GM23338 (cell line): ENCODE measurements at regions not wholly inside any gene's neighbourhood (a gene's known extent, or its start where the extent isn't known, plus 50 kb on each side); places are given as distances from the start of the nearest gene placed in this dataset.

Source experiments
- ATAC-seq: fragments of 200-7000 bp; cut with Tn5 transposase; 3 replicates; pipeline ENCODE4 v1.9.1; 2020
- DNase-seq: peaks from one replicate; pipeline ENCODE4 v3.0.0-alpha.2; 2015; ENCODE audit warnings: low spot score
- H2AFZ ChIP-seq: fragments of 200-600 bp; sonication (generic); 2 replicates; pipeline ENCODE4 v1.8.0; 2016; ENCODE audit warnings: antibody characterized with exemption, mild to moderate bottlenecking, moderate library complexity
- H3F3A ChIP-seq: fragments of 200-600 bp; sonication (generic); replicated peaks from 2 replicates; pipeline ENCODE4 v1.8.0; 2017; ENCODE audit warnings: antibody characterized with exemption, mixed run types, low read depth
- H3K27ac ChIP-seq: fragments of 200-600 bp; sonication (generic); 2 replicates; pipeline ENCODE4 v1.6.1; 2016; ENCODE audit warnings: low read depth
- H3K27me3 ChIP-seq: fragments of 200-600 bp; sonication (generic); 2 replicates; pipeline ENCODE4 v1.8.0; 2016; ENCODE audit warnings: mild to moderate bottlenecking, mixed run types, moderate library complexity; ENCODE audit not compliant: insufficient read depth
- H3K36me3 ChIP-seq: fragments of 200-600 bp; sonication (generic); 2 replicates; pipeline ENCODE4 v1.8.0; 2016; ENCODE audit warnings: mild to moderate bottlenecking; ENCODE audit not compliant: insufficient read depth
- H3K4me1 ChIP-seq: fragments of 200-600 bp; sonication (generic); 2 replicates; pipeline ENCODE4 v1.8.0; 2016; ENCODE audit warnings: mild to moderate bottlenecking, moderate library complexity; ENCODE audit not compliant: insufficient read depth
- H3K4me2 ChIP-seq: fragments of 200-600 bp; sonication (generic); 2 replicates; pipeline ENCODE4 v1.7.1; 2017; ENCODE audit warnings: mixed run types
- H3K4me3 ChIP-seq: fragments of 200-600 bp; sonication (generic); 2 replicates; pipeline ENCODE4 v1.6.1; 2016; ENCODE audit warnings: mixed run types
- H3K79me2 ChIP-seq: fragments of 200-600 bp; sonication (generic); replicated peaks from 2 replicates; pipeline ENCODE4 v1.8.0; 2017; ENCODE audit warnings: mild to moderate bottlenecking; ENCODE audit not compliant: insufficient read depth
- H3K9me2 ChIP-seq: fragments of 200-600 bp; sonication (generic); 2 replicates; pipeline ENCODE4 v1.8.0; 2017; ENCODE audit not compliant: insufficient read depth
- H4K20me1 ChIP-seq: fragments of 200-600 bp; sonication (generic); replicated peaks from 2 replicates; pipeline ENCODE4 v1.8.0; 2017; ENCODE audit warnings: mild to moderate bottlenecking; ENCODE audit not compliant: insufficient read depth
- H3K27ac Mint-ChIP-seq: 2 replicates; pipeline ENCODE4 v1.8.0; 2020; ENCODE audit warnings: inconsistent platforms, mild to moderate bottlenecking, moderate library complexity, mixed read lengths
- H3K27me3 Mint-ChIP-seq: 3 replicates; pipeline ENCODE4 v1.8.0; 2022; ENCODE audit warnings: low read depth, mild to moderate bottlenecking, moderate library complexity, mixed read lengths, inconsistent platforms; ENCODE audit not compliant: insufficient read depth, poor library complexity
- H3K36me3 Mint-ChIP-seq: 3 replicates; pipeline ENCODE4 v1.8.0; 2021; ENCODE audit warnings: low read depth, mild to moderate bottlenecking, inconsistent platforms, moderate library complexity, mixed read lengths
- H3K4me1 Mint-ChIP-seq: 3 replicates; pipeline ENCODE4 v1.8.0; 2020; ENCODE audit warnings: mild to moderate bottlenecking, inconsistent platforms, mixed read lengths
- H3K4me3 Mint-ChIP-seq: 3 replicates; pipeline ENCODE4 v1.8.0; 2021; ENCODE audit warnings: moderate library complexity, mild to moderate bottlenecking, inconsistent platforms, mixed read lengths
- H3K9me3 Mint-ChIP-seq: 3 replicates; pipeline ENCODE4 v1.8.0; 2020; ENCODE audit warnings: moderate library complexity, mild to moderate bottlenecking, inconsistent platforms, mixed read lengths
- CREB1 ChIP-seq: fragments of 250-450 bp; sonication (Bioruptor Pico); IDR thresholded peaks from 2 replicates; pipeline ENCODE4 v1.5.0; 2020; ENCODE audit warnings: low read depth, mild to moderate bottlenecking, moderate library complexity
- EZH2 ChIP-seq: fragments of 200-600 bp; sonication (generic); IDR thresholded peaks from one replicate; pipeline ENCODE4 v1.8.0; 2017; ENCODE audit warnings: antibody characterized with exemption, mild to moderate bottlenecking, low read depth; ENCODE audit not compliant: unreplicated experiment
- EZH2phosphoT487 ChIP-seq: fragments of 200-600 bp; sonication (generic); IDR thresholded peaks from one replicate; pipeline ENCODE4 v1.8.1; 2018; ENCODE audit warnings: antibody characterized with exemption; ENCODE audit not compliant: unreplicated experiment
- JUNB ChIP-seq: IDR thresholded peaks from one replicate; pipeline ENCODE4 v1.6.1; 2016; ENCODE audit warnings: antibody characterized with exemption; ENCODE audit not compliant: unreplicated experiment
- NANOG ChIP-seq: IDR thresholded peaks from 2 replicates; pipeline ENCODE4 v1.6.1; 2016; ENCODE audit warnings: antibody characterized with exemption, borderline replicate concordance
- POLR2AphosphoS5 ChIP-seq: IDR thresholded peaks from 2 replicates; pipeline ENCODE4 v1.6.1; 2016; ENCODE audit warnings: antibody characterized with exemption, low read depth
- STAT1 ChIP-seq: IDR thresholded peaks from one replicate; pipeline ENCODE4 v1.6.1; 2016; ENCODE audit warnings: antibody characterized with exemption; ENCODE audit not compliant: unreplicated experiment
- ZNF114 ChIP-seq: fragments of 250-450 bp; sonication (Bioruptor Pico); IDR thresholded peaks from 2 replicates; pipeline ENCODE4 v1.5.0; 2020; ENCODE audit warnings: mild to moderate bottlenecking, moderate library complexity
- ZNF331 ChIP-seq: fragments of 250-450 bp; sonication (Bioruptor Pico); IDR thresholded peaks from 2 replicates; pipeline ENCODE4 v1.5.0; 2020; ENCODE audit warnings: low read depth, mild to moderate bottlenecking, moderate library complexity
- TF ChIP-seq, protein P1 (sequence below): IDR thresholded peaks from 2 replicates; pipeline ENCODE4 v1.6.1; 2016; ENCODE audit warnings: antibody characterized with exemption
- TF ChIP-seq, protein P2 (sequence below): IDR thresholded peaks from one replicate; pipeline ENCODE4 v1.6.1; 2018; ENCODE audit warnings: antibody characterized with exemption; ENCODE audit not compliant: unreplicated experiment
- TF ChIP-seq, protein P3 (sequence below): fragments of 250-450 bp; sonication (Bioruptor Pico); IDR thresholded peaks from 2 replicates; pipeline ENCODE4 v1.5.0; 2020; ENCODE audit warnings: mild to moderate bottlenecking, moderate library complexity
- TF ChIP-seq, protein P4 (sequence below), 2 experiments: fragments of 200-600 bp in 1 of 2; sonication (generic) in 1 of 2; conservative IDR thresholded peaks; 2 replicates each; pipeline versions ENCODE4 v1.5.1 to v1.6.1; 2016 to 2017; ENCODE audit warnings: antibody characterized with exemption in 2 of 2, low read depth in 2 of 2, mild to moderate bottlenecking in 2 of 2, moderate library complexity in 1 of 2

DNA sequence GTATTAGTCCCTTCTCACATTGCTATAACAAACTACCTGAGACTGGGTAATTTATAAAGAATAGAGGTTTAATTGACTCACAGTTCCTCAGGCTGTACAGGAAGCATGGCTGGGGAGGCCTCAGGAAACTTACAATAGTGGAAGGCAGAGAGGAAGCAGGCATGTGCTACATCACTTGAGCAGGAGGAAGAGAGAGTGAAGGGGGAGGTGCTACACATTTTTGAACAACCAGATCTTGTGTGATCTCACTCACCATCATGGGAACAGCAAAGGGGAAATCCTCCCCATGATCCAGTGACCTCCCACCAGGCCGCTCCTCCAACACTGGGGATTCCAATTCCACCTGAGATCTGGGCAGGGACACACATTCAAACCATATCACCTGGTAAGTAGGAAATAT is 630.6 kb downstream of the QKI start:
- Mint-ChIP-seq H3K27ac (no peak overlapping the region), H3K27me3 (peaks cover 2% of the 10 kb centered on the region), H3K4me1 (no peaks in the 10 kb centered on the region), H3K9me3 (peaks cover 14% of the 10 kb centered on the region; the same call in 2 of the 3 replicates), H3K4me3 (no peak overlapping the region), H3K36me3 (peaks cover 10% of the 10 kb centered on the region)
- DNase-seq (no peak), ATAC-seq (no peak)
- no peaks in the 10 kb centered on the region for H4K20me1 ChIP-seq
- no peaks in the 10 kb centered on the region for H3K27me3 ChIP-seq
- no peaks in the 10 kb centered on the region for H3K79me2 ChIP-seq
- H3K9me2 ChIP-seq = peaks cover 4% of the 10 kb centered on the region; the same call in 1 of the 2 replicates
- H3K27ac ChIP-seq = no peak overlapping the region
- no peaks in the 10 kb centered on the region for H3F3A ChIP-seq
- TF ChIP-seq EZH2 (no peak), EZH2phosphoT487 (no peak), JUNB (no peak), ZNF114 (no peak), CREB1 (CRISPR knock-in tag) (no peak), ZNF331 (CRISPR knock-in tag) (no peak), STAT1 (no peak), POLR2AphosphoS5 (no peak), NANOG (no peak)
- TF ChIP-seq, protein P1, sequence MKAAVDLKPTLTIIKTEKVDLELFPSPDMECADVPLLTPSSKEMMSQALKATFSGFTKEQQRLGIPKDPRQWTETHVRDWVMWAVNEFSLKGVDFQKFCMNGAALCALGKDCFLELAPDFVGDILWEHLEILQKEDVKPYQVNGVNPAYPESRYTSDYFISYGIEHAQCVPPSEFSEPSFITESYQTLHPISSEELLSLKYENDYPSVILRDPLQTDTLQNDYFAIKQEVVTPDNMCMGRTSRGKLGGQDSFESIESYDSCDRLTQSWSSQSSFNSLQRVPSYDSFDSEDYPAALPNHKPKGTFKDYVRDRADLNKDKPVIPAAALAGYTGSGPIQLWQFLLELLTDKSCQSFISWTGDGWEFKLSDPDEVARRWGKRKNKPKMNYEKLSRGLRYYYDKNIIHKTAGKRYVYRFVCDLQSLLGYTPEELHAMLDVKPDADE = no peak
- TF ChIP-seq, protein P2, sequence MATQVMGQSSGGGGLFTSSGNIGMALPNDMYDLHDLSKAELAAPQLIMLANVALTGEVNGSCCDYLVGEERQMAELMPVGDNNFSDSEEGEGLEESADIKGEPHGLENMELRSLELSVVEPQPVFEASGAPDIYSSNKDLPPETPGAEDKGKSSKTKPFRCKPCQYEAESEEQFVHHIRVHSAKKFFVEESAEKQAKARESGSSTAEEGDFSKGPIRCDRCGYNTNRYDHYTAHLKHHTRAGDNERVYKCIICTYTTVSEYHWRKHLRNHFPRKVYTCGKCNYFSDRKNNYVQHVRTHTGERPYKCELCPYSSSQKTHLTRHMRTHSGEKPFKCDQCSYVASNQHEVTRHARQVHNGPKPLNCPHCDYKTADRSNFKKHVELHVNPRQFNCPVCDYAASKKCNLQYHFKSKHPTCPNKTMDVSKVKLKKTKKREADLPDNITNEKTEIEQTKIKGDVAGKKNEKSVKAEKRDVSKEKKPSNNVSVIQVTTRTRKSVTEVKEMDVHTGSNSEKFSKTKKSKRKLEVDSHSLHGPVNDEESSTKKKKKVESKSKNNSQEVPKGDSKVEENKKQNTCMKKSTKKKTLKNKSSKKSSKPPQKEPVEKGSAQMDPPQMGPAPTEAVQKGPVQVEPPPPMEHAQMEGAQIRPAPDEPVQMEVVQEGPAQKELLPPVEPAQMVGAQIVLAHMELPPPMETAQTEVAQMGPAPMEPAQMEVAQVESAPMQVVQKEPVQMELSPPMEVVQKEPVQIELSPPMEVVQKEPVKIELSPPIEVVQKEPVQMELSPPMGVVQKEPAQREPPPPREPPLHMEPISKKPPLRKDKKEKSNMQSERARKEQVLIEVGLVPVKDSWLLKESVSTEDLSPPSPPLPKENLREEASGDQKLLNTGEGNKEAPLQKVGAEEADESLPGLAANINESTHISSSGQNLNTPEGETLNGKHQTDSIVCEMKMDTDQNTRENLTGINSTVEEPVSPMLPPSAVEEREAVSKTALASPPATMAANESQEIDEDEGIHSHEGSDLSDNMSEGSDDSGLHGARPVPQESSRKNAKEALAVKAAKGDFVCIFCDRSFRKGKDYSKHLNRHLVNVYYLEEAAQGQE = no peak
- TF ChIP-seq, protein P3, sequence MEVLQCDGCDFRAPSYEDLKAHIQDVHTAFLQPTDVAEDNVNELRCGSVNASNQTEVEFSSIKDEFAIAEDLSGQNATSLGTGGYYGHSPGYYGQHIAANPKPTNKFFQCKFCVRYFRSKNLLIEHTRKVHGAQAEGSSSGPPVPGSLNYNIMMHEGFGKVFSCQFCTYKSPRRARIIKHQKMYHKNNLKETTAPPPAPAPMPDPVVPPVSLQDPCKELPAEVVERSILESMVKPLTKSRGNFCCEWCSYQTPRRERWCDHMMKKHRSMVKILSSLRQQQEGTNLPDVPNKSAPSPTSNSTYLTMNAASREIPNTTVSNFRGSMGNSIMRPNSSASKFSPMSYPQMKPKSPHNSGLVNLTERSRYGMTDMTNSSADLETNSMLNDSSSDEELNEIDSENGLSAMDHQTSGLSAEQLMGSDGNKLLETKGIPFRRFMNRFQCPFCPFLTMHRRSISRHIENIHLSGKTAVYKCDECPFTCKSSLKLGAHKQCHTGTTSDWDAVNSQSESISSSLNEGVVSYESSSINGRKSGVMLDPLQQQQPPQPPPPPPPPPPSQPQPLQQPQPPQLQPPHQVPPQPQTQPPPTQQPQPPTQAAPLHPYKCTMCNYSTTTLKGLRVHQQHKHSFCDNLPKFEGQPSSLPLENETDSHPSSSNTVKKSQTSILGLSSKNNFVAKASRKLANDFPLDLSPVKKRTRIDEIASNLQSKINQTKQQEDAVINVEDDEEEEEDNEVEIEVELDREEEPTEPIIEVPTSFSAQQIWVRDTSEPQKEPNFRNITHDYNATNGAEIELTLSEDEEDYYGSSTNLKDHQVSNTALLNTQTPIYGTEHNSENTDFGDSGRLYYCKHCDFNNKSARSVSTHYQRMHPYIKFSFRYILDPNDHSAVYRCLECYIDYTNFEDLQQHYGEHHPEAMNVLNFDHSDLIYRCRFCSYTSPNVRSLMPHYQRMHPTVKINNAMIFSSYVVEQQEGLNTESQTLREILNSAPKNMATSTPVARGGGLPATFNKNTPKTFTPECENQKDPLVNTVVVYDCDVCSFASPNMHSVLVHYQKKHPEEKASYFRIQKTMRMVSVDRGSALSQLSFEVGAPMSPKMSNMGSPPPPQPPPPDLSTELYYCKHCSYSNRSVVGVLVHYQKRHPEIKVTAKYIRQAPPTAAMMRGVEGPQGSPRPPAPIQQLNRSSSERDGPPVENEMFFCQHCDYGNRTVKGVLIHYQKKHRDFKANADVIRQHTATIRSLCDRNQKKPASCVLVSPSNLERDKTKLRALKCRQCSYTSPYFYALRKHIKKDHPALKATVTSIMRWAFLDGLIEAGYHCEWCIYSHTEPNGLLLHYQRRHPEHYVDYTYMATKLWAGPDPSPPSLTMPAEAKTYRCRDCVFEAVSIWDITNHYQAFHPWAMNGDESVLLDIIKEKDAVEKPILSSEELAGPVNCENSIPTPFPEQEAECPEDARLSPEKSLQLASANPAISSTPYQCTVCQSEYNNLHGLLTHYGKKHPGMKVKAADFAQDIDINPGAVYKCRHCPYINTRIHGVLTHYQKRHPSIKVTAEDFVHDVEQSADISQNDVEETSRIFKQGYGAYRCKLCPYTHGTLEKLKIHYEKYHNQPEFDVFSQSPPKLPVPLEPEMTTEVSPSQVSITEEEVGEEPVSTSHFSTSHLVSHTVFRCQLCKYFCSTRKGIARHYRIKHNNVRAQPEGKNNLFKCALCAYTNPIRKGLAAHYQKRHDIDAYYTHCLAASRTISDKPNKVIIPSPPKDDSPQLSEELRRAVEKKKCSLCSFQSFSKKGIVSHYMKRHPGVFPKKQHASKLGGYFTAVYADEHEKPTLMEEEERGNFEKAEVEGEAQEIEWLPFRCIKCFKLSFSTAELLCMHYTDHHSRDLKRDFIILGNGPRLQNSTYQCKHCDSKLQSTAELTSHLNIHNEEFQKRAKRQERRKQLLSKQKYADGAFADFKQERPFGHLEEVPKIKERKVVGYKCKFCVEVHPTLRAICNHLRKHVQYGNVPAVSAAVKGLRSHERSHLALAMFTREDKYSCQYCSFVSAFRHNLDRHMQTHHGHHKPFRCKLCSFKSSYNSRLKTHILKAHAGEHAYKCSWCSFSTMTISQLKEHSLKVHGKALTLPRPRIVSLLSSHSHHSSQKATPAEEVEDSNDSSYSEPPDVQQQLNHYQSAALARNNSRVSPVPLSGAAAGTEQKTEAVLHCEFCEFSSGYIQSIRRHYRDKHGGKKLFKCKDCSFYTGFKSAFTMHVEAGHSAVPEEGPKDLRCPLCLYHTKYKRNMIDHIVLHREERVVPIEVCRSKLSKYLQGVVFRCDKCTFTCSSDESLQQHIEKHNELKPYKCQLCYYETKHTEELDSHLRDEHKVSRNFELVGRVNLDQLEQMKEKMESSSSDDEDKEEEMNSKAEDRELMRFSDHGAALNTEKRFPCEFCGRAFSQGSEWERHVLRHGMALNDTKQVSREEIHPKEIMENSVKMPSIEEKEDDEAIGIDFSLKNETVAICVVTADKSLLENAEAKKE (CRISPR knock-in tag) = no peak
- TF ChIP-seq, protein P4, sequence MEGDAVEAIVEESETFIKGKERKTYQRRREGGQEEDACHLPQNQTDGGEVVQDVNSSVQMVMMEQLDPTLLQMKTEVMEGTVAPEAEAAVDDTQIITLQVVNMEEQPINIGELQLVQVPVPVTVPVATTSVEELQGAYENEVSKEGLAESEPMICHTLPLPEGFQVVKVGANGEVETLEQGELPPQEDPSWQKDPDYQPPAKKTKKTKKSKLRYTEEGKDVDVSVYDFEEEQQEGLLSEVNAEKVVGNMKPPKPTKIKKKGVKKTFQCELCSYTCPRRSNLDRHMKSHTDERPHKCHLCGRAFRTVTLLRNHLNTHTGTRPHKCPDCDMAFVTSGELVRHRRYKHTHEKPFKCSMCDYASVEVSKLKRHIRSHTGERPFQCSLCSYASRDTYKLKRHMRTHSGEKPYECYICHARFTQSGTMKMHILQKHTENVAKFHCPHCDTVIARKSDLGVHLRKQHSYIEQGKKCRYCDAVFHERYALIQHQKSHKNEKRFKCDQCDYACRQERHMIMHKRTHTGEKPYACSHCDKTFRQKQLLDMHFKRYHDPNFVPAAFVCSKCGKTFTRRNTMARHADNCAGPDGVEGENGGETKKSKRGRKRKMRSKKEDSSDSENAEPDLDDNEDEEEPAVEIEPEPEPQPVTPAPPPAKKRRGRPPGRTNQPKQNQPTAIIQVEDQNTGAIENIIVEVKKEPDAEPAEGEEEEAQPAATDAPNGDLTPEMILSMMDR (conservative IDR thresholded peaks at IDR 0.05; ENCODE audit: low read depth in 2 of 2) = no peak
- no peak overlapping the region for H3K4me2 ChIP-seq
- no peaks in the 10 kb centered on the region for H3K36me3 ChIP-seq
- no peaks in the 10 kb centered on the region for H3K4me1 ChIP-seq
- H3K4me3 ChIP-seq = no peak overlapping the region
- no peak overlapping the region for H2AFZ ChIP-seq
